ENCODE measurements at regions not wholly inside any gene's neighbourhood (a gene's known extent, or its start where the extent isn't known, plus 50 kb on each side); places are given as distances from the start of the nearest gene placed in this dataset.

DNA sequence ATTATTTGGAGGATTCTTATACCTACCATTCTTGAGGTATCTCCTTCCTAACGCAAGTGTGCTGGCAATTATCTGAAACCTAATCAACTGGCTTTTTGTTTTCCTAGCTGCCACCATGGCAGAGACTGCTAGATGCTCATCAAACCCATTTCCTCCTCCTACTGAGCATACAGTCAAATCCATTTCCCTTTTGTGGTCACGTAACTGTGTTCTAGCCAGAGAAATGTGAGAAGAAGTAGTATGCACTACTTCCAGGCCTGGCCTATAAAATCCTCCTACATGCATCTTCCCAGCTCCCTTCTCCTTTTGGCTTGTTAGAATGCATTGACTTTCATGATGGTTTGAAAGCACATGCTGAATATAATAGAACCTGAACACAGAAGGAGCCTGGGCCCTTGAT, 494.1 kb upstream of the MEIS1 start:
- no peaks in the 10 kb centered on the region for H3K4me1 Mint-ChIP-seq
- ChIA-PET CTCF (no interaction called here), POLR2A (no interaction called here)
- H3K27ac Mint-ChIP-seq: no peak overlapping the region
- H3K4me3 Mint-ChIP-seq: no peak overlapping the region
- H3K36me3 Mint-ChIP-seq: no peaks in the 10 kb centered on the region
- no peaks in the 10 kb centered on the region for H3K9me3 Mint-ChIP-seq
- TF ChIP-seq ZNF232 (CRISPR knock-in tag; IDR thresholded peaks at IDR 0.05) (no peak), MXD4 (CRISPR knock-in tag; IDR thresholded peaks at IDR 0.05; ENCODE audit: borderline replicate concordance) (no peak)
- TF ChIP-seq, protein P1, sequence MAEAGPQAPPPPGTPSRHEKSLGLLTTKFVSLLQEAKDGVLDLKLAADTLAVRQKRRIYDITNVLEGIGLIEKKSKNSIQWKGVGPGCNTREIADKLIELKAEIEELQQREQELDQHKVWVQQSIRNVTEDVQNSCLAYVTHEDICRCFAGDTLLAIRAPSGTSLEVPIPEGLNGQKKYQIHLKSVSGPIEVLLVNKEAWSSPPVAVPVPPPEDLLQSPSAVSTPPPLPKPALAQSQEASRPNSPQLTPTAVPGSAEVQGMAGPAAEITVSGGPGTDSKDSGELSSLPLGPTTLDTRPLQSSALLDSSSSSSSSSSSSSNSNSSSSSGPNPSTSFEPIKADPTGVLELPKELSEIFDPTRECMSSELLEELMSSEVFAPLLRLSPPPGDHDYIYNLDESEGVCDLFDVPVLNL (CRISPR knock-in tag; IDR thresholded peaks at IDR 0.05; ENCODE audit: borderline replicate concordance, low read depth): no peak
- TF ChIP-seq, protein P2, sequence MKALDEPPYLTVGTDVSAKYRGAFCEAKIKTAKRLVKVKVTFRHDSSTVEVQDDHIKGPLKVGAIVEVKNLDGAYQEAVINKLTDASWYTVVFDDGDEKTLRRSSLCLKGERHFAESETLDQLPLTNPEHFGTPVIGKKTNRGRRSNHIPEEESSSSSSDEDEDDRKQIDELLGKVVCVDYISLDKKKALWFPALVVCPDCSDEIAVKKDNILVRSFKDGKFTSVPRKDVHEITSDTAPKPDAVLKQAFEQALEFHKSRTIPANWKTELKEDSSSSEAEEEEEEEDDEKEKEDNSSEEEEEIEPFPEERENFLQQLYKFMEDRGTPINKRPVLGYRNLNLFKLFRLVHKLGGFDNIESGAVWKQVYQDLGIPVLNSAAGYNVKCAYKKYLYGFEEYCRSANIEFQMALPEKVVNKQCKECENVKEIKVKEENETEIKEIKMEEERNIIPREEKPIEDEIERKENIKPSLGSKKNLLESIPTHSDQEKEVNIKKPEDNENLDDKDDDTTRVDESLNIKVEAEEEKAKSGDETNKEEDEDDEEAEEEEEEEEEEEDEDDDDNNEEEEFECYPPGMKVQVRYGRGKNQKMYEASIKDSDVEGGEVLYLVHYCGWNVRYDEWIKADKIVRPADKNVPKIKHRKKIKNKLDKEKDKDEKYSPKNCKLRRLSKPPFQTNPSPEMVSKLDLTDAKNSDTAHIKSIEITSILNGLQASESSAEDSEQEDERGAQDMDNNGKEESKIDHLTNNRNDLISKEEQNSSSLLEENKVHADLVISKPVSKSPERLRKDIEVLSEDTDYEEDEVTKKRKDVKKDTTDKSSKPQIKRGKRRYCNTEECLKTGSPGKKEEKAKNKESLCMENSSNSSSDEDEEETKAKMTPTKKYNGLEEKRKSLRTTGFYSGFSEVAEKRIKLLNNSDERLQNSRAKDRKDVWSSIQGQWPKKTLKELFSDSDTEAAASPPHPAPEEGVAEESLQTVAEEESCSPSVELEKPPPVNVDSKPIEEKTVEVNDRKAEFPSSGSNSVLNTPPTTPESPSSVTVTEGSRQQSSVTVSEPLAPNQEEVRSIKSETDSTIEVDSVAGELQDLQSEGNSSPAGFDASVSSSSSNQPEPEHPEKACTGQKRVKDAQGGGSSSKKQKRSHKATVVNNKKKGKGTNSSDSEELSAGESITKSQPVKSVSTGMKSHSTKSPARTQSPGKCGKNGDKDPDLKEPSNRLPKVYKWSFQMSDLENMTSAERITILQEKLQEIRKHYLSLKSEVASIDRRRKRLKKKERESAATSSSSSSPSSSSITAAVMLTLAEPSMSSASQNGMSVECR (CRISPR knock-in tag; IDR thresholded peaks at IDR 0.05; ENCODE audit: borderline replicate concordance): no peak
- no peak for ATAC-seq
- H3K27me3 Mint-ChIP-seq (ENCODE audit: low read depth): no peaks in the 10 kb centered on the region; the same call in 1 of the 2 replicates
- no peak for DNase-seq (ENCODE audit: low spot score)

DNA sequence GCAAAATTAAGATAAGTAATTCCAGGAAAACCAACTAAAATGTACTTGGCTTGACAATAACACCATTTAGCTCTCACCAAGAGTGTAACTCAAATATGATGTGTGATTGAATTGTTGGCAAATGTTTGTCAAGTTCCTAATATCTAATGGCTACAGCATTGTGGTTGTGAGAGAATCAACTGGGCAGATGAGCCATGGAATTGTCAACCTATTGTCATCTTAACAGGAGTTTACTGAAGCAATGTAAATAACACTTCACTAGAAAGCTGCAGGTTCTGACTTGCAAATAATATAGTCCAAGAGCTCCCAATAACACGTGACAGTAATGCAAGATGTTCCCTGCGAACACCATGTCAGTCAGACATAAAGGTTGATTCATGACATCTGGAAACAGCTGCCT, 495.2 kb upstream of the MEIS1 start:
- DNase-seq (ENCODE audit: low spot score) (no peak), ATAC-seq (no peak)
- H3K9me3 Mint-ChIP-seq: no peaks in the 10 kb centered on the region
- no peak overlapping the region for H3K27ac Mint-ChIP-seq
- CTCF ChIA-PET: no interaction called here
- H3K27me3 Mint-ChIP-seq (ENCODE audit: low read depth): no peaks in the 10 kb centered on the region; the same call in 1 of the 2 replicates
- no peaks in the 10 kb centered on the region for H3K36me3 Mint-ChIP-seq
- POLR2A ChIA-PET: no interaction called here
- no peaks in the 10 kb centered on the region for H3K4me1 Mint-ChIP-seq
- no peak overlapping the region for H3K4me3 Mint-ChIP-seq
- TF ChIP-seq, protein P2 (CRISPR knock-in tag; IDR thresholded peaks at IDR 0.05; ENCODE audit: borderline replicate concordance): no peak
- TF ChIP-seq EMX1 (CRISPR knock-in tag; IDR thresholded peaks at IDR 0.05) (no peak), CREM (CRISPR knock-in tag; IDR thresholded peaks at IDR 0.05) (no peak), OVOL2 (CRISPR knock-in tag; IDR thresholded peaks at IDR 0.05; ENCODE audit: borderline replicate concordance) (no peak), FOXJ3 (CRISPR knock-in tag; IDR thresholded peaks at IDR 0.05; ENCODE audit: borderline replicate concordance) (no peak), TCF7 (CRISPR knock-in tag; IDR thresholded peaks at IDR 0.05; ENCODE audit: low read depth) (no peak), TEAD1 (CRISPR knock-in tag; IDR thresholded peaks at IDR 0.05) (no peak)
- TF ChIP-seq, protein P3, sequence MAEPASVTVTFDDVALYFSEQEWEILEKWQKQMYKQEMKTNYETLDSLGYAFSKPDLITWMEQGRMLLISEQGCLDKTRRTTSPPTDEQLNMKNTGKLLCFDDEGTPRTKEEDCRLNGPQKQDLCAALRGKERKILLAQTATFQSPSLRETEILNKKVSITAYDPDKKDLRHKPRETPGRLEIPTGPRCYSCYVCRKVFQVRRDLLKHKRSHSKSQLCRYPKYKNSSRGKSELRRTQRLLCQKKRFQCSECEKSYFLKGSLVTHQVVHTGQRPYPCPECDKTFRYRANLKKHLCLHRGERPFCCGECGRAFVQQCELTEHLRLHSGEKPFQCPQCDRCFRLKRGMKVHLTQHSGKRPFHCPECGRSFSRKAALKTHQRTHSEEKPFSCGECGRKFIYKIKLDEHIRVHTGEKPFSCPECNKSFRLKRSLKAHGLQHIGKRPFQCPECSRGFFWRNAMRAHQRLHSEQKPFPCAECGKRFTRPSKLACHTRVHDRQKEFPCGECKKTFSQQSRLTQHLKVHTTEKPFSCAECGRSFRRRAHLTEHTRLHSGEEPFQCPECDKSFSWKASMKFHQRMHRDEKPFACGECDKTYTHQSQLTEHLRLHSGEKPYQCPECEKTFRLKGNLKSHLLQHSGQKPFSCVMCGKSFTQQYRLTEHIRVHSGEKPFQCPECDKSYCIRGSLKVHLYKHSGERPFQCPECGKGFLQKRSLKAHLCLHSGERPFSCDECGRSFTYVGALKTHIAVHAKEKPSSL (CRISPR knock-in tag; conservative IDR thresholded peaks at IDR 0.05): no peak
- TF ChIP-seq, protein P4, sequence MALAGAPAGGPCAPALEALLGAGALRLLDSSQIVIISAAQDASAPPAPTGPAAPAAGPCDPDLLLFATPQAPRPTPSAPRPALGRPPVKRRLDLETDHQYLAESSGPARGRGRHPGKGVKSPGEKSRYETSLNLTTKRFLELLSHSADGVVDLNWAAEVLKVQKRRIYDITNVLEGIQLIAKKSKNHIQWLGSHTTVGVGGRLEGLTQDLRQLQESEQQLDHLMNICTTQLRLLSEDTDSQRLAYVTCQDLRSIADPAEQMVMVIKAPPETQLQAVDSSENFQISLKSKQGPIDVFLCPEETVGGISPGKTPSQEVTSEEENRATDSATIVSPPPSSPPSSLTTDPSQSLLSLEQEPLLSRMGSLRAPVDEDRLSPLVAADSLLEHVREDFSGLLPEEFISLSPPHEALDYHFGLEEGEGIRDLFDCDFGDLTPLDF (CRISPR knock-in tag; IDR thresholded peaks at IDR 0.05): no peak
- TF ChIP-seq, protein P5, sequence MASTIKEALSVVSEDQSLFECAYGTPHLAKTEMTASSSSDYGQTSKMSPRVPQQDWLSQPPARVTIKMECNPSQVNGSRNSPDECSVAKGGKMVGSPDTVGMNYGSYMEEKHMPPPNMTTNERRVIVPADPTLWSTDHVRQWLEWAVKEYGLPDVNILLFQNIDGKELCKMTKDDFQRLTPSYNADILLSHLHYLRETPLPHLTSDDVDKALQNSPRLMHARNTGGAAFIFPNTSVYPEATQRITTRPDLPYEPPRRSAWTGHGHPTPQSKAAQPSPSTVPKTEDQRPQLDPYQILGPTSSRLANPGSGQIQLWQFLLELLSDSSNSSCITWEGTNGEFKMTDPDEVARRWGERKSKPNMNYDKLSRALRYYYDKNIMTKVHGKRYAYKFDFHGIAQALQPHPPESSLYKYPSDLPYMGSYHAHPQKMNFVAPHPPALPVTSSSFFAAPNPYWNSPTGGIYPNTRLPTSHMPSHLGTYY (CRISPR knock-in tag; IDR thresholded peaks at IDR 0.05): no peak
- TF ChIP-seq, protein P6, sequence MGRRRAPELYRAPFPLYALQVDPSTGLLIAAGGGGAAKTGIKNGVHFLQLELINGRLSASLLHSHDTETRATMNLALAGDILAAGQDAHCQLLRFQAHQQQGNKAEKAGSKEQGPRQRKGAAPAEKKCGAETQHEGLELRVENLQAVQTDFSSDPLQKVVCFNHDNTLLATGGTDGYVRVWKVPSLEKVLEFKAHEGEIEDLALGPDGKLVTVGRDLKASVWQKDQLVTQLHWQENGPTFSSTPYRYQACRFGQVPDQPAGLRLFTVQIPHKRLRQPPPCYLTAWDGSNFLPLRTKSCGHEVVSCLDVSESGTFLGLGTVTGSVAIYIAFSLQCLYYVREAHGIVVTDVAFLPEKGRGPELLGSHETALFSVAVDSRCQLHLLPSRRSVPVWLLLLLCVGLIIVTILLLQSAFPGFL (CRISPR knock-in tag; IDR thresholded peaks at IDR 0.05; ENCODE audit: borderline replicate concordance): no peak
- TF ChIP-seq, protein P7, sequence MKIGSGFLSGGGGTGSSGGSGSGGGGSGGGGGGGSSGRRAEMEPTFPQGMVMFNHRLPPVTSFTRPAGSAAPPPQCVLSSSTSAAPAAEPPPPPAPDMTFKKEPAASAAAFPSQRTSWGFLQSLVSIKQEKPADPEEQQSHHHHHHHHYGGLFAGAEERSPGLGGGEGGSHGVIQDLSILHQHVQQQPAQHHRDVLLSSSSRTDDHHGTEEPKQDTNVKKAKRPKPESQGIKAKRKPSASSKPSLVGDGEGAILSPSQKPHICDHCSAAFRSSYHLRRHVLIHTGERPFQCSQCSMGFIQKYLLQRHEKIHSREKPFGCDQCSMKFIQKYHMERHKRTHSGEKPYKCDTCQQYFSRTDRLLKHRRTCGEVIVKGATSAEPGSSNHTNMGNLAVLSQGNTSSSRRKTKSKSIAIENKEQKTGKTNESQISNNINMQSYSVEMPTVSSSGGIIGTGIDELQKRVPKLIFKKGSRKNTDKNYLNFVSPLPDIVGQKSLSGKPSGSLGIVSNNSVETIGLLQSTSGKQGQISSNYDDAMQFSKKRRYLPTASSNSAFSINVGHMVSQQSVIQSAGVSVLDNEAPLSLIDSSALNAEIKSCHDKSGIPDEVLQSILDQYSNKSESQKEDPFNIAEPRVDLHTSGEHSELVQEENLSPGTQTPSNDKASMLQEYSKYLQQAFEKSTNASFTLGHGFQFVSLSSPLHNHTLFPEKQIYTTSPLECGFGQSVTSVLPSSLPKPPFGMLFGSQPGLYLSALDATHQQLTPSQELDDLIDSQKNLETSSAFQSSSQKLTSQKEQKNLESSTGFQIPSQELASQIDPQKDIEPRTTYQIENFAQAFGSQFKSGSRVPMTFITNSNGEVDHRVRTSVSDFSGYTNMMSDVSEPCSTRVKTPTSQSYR (CRISPR knock-in tag; IDR thresholded peaks at IDR 0.05): no peak

Data from WTC11 (cell line).